Body of pancreas (tissue), 4 donors: ENCODE measurements at regions not wholly inside any gene's neighbourhood (a gene's known extent, or its start where the extent isn't known, plus 50 kb on each side); places are given as distances from the start of the nearest gene placed in this dataset.

ENCODE experiments used
- ATAC-seq: fragments of 150-250 bp; one replicate; pipeline ENCODE4 v1.9.1; 2016
- DNase-seq, 4 donors: peaks; one replicate each; pipeline ENCODE4 v3.0.0-alpha.2; 2019
- H3K27ac ChIP-seq, 4 donors: fragments of 200-600 bp; sonication (generic); 1 replicate in 3 of 4; 2 replicates in 1 of 4; pipeline versions ENCODE4 v1.5.1 to v1.6.1; 2016 to 2019; ENCODE audit warnings: mild to moderate bottlenecking in 1 of 4, mixed read lengths in 1 of 4, moderate library complexity in 1 of 4
- H3K27me3 ChIP-seq, 2 donors: fragments of 200-600 bp; sonication (generic); one replicate each; pipeline ENCODE4 v1.6.0; 2016; ENCODE audit warnings: mild to moderate bottlenecking in 1 of 2
- H3K36me3 ChIP-seq, 2 donors: fragments of 200-600 bp; sonication (generic); replicated peaks in 1 of 2; 2 replicates each; pipeline ENCODE4 v1.5.1; 2016; ENCODE audit warnings: low read depth in 2 of 2; ENCODE audit not compliant: insufficient read depth in 1 of 2
- H3K4me1 ChIP-seq: fragments of 200-600 bp; sonication (generic); one replicate; pipeline ENCODE4 v1.6.0; 2016
- H3K4me3 ChIP-seq, 2 donors: fragments of 200-600 bp; sonication (generic); 1 replicate in 1 of 2; 2 replicates in 1 of 2; pipeline ENCODE4 v1.5.1; 2016 to 2019
- H3K9me3 ChIP-seq, 3 donors: fragments of 200-600 bp; sonication (generic); 1 replicate in 2 of 3; 2 replicates in 1 of 3; pipeline ENCODE4 v1.5.1; 2016
- CTCF ChIP-seq, 7 experiments: fragments of 450-650 bp in 4 of 7; fragments of 200-600 bp in 3 of 7; sonication (generic) in 3 of 7; IDR thresholded peaks; one replicate each; pipeline ENCODE4 v1.5.1; 2016 to 2019; ENCODE audit warnings: antibody characterized with exemption in 7 of 7
- POLR2A ChIP-seq, 3 donors: fragments of 450-650 bp; IDR thresholded peaks; one replicate each; pipeline ENCODE4 v1.6.1; 2016; ENCODE audit warnings: antibody characterized with exemption in 3 of 3, mild to moderate bottlenecking in 2 of 3
- WGBS, 2 donors: methylation state at CpG; one replicate each; pipeline ENCODE4 v1.1.5; 2017; 5-methylcytosine and 5-hydroxymethylcytosine counted together
- intact Hi-C: fragments of 100-400 bp; cut with DNase I; formaldehyde crosslinking; loops from one replicate; pipeline ENCODE4 v1.15.1; 2023

DNA sequence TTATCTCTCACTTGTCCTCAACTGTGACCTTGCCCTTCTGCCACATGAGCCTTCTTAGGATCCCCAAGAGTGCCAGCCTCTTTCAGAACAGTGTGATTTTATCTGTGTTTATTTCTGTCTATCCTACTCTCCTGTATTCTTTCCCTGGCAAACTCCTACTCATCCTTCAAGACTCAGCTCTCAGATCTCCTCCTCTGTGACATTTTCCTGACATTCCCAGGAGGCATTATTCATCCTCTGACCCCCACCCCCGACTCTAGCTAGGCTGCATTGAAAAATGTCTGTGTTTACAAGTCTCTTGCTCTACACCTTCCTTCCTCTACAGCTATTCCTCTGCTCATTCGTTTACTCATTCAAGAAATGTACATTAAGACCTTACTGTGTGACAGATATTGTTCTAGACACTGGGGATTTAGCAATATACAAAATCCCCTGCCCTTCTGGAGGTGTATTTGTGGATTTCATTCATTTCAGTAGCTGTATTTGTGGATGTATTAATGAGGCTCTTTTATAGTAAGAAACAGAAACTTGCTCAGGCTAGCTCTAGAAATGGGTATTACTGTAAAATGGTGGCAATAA lies 61.4 kb upstream of the COMTD1 start:
- H3K4me3 ChIP-seq = no peak overlapping the region
- intact Hi-C loops = no loop called here

DNA sequence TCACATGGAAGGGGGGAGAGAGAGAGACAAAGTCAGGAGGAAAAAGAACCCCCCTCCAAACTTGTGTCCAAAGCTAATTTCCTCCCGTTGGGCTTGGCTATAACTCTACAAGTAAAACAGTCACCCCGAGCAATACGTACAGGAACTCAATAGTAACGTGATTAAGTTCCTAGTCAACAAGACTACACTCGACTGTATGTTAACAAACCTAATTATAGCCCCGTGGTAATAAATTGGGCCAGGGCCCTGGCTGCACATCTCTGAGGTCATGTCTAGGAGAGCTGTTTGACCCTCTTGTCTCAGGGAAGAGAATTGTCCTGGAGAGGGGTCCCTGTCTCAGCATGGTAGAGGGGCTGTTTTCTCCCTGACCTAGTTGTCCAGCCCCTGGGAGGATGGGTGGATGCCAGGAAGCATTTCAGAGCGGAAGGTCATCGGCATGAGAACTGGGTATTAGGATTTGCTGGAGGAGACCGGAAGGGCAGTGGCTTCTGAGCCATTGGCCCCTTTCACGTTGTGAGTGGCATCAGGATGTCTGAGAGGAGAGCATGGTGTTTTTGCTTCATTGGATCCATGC lies 60.2 kb upstream of the COMTD1 start:
- DNase-seq = peak; percentile 45 to 67 (median 59)
- Histone ChIP-seq H3K4me3 (no peak overlapping the region), H3K4me1 (peaks cover 47% of the 10 kb centered on the region), H3K27ac (peak overlapping the region; percentile 99 to 100 (median 99)), H3K9me3 (no peaks in the 10 kb centered on the region), H3K36me3 (no peaks in the 10 kb centered on the region), H3K27me3 (no peaks in the 10 kb centered on the region)
- 28 to 31% methylated on average over 10 of the region's 10 CpGs for WGBS, 2 donors
- TF ChIP-seq CTCF (IDR thresholded peaks at IDR 0.05) = no peak
- no peak for TF ChIP-seq POLR2A (IDR thresholded peaks at IDR 0.05)
- intact Hi-C loops = no loop called here
- ATAC-seq = peak; percentile 27

More for the DNA sequence above, 61.4 kb upstream of the COMTD1 start:
- TF ChIP-seq POLR2A (IDR thresholded peaks at IDR 0.05) (no peak), CTCF (IDR thresholded peaks at IDR 0.05) (no peak)
- ATAC-seq = no peak
- Histone ChIP-seq H3K4me1 (peaks cover 47% of the 10 kb centered on the region), H3K36me3 (no peaks in the 10 kb centered on the region), H3K27me3 (no peaks in the 10 kb centered on the region), H3K9me3 (no peaks in the 10 kb centered on the region), H3K27ac (peak overlapping the region; percentile 99 to 100 (median 99))
- WGBS, 2 donors = 42 to 46% methylated on average over 2 of the region's 2 CpGs
- DNase-seq = no peak

DNA sequence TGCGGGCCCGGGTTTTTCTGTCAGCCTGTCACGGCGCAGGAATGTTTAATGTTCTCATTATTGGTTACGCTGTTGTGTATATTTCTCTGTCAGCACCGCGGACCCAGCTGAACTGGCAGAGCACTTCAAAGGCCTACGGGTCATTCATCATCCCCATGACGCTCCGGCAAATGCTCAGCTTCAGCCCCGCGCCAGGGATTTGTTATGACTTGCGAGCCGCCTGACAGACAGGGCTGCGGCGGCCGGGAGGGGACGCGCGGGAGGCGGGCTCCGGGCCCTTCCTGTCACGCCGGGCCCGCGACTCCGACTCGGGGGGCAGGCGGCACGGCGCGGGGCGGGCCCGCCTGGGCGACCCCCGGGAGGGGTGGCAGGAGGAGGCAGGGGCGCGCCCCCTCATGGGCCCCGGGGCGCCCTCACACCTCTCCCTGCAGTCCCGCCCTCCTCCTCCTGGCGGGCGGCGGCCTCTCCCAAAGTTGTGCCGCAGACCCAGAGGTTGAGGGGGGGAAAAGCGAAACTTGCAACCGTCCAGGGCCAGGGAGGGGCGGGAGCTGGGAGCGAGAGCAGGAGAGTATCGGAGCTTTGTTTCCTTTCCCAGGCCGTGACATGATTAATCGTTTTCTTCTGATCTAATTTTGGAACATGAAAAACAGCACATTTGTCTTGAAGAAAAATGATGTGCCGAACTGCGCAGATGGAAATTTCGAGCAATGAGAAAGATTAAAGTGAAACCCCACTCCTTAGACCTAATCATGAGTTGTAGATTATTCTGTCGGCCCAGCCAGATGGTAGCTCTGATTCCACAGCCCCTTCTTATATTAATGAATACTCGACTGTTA lies 59.3 kb upstream of the COMTD1 start:
- Histone ChIP-seq H3K36me3 (no peaks in the 10 kb centered on the region), H3K4me3 (no peak overlapping the region), H3K9me3 (no peaks in the 10 kb centered on the region), H3K4me1 (peaks cover 47% of the 10 kb centered on the region), H3K27ac (peak overlapping the region; percentile 99 to 100 (median 99)), H3K27me3 (no peaks in the 10 kb centered on the region)
- 1% methylated on average over 23 to 57 of the region's 57 CpGs for WGBS, 2 donors
- DNase-seq (peak; percentile 95 to 98 (median 96)), ATAC-seq (peak; percentile 87)
- intact Hi-C loops = no loop called here
- TF ChIP-seq POLR2A (IDR thresholded peaks at IDR 0.05) = peak; percentile 83 to 89 (median 85)
- TF ChIP-seq CTCF (IDR thresholded peaks at IDR 0.05) = peak in 6 of 7 experiments; percentile 11 to 55 (median 44)

DNA sequence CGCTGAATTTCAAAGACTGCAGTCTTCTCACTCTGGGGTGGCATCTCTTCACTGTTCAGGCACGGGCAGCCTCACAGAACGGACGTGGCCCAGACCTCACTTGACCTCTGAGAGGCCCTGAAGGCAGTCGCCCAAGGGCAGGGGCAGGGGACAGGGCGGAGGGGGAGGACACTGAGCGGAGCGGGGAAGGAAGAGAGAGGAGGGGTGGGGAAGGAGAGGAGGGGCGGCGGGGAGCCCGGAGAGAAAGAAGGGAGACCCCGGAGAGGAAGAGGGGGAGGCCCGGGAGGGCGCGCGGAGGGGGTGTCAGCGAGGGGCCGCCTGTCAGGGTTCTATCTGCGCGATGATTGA lies 58.7 kb upstream of the COMTD1 start:
- WGBS, 2 donors = 0 to 1% methylated on average over 16 to 18 of the region's 20 CpGs
- ATAC-seq = peak; percentile 69
- peak overlapping the region; percentile 99 to 100 (median 99) for H3K27ac ChIP-seq
- DNase-seq = peak; percentile 78 to 84 (median 80)
- H3K27me3 ChIP-seq = no peaks in the 10 kb centered on the region
- H3K36me3 ChIP-seq = no peaks in the 10 kb centered on the region
- peaks cover 47% of the 10 kb centered on the region for H3K4me1 ChIP-seq
- no peak for TF ChIP-seq POLR2A (IDR thresholded peaks at IDR 0.05)
- no peak for TF ChIP-seq CTCF (IDR thresholded peaks at IDR 0.05)
- intact Hi-C loops = no loop called here
- no peaks in the 10 kb centered on the region for H3K9me3 ChIP-seq
- no peak overlapping the region for H3K4me3 ChIP-seq
